ENCODE measurements at regions not wholly inside any gene's neighbourhood (a gene's known extent, or its start where the extent isn't known, plus 50 kb on each side); places are given as distances from the start of the nearest gene placed in this dataset.

DNA sequence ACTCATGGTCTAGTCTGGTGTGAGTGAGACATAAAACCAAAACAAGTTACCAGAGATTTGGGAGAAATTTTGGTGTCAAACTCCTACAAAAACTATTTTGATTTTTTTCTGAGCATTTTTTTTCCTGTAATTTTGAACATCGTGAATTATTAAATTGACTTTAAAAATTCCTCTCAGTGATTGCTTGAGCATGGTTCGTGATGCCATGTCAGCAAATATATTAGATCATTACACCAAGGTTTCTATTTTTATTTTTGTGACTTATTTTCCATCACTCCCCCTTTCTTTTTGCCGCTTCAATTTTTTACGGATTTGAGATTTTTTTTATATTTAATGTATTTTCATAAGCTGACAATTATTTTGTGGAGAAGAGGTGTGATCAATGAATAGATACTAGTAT is 613.9 kb upstream of the LRATD1 start:
- H3K27ac Mint-ChIP-seq = no peak overlapping the region
- TF ChIP-seq, protein P1, sequence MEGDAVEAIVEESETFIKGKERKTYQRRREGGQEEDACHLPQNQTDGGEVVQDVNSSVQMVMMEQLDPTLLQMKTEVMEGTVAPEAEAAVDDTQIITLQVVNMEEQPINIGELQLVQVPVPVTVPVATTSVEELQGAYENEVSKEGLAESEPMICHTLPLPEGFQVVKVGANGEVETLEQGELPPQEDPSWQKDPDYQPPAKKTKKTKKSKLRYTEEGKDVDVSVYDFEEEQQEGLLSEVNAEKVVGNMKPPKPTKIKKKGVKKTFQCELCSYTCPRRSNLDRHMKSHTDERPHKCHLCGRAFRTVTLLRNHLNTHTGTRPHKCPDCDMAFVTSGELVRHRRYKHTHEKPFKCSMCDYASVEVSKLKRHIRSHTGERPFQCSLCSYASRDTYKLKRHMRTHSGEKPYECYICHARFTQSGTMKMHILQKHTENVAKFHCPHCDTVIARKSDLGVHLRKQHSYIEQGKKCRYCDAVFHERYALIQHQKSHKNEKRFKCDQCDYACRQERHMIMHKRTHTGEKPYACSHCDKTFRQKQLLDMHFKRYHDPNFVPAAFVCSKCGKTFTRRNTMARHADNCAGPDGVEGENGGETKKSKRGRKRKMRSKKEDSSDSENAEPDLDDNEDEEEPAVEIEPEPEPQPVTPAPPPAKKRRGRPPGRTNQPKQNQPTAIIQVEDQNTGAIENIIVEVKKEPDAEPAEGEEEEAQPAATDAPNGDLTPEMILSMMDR (IDR thresholded peaks at IDR 0.05) = no peak
- no peaks in the 10 kb centered on the region for H3K36me3 Mint-ChIP-seq (ENCODE audit: low read depth)
- H3K27me3 Mint-ChIP-seq (ENCODE audit: insufficient read depth) = no peaks in the 10 kb centered on the region
- H3K4me1 Mint-ChIP-seq (ENCODE audit: low read depth) = no peaks in the 10 kb centered on the region
- H3K9me3 Mint-ChIP-seq = peaks cover 10% of the 10 kb centered on the region
- DNase-seq = no peak
- no peak overlapping the region for H3K4me3 Mint-ChIP-seq

DNA sequence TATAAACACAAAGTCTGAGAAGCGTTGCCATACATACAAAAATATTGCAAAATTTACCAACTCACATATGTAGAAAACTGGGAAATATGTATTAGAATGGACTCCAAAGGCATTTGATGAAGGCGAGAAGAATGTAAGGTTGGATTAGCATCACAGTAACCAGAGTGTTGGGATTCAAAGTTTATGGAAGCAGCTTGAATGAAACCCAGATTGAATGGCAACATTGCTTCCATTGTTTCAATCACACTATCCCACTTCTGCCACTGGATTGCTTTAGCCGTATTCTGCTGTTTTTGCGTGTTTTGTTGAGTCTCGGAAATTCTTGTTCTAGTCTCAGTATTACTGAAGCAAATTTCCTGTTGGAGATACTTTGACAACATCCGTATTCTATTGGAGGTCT is 609.0 kb upstream of the LRATD1 start:
- H3K27ac Mint-ChIP-seq = no peak overlapping the region
- no peak for DNase-seq
- no peak overlapping the region for H3K4me3 Mint-ChIP-seq
- no peaks in the 10 kb centered on the region for H3K36me3 Mint-ChIP-seq (ENCODE audit: low read depth)
- H3K4me1 Mint-ChIP-seq (ENCODE audit: low read depth) = no peaks in the 10 kb centered on the region
- peaks cover 4% of the 10 kb centered on the region for H3K9me3 Mint-ChIP-seq
- TF ChIP-seq, protein P1 (IDR thresholded peaks at IDR 0.05) = no peak
- H3K27me3 Mint-ChIP-seq (ENCODE audit: insufficient read depth) = no peaks in the 10 kb centered on the region

DNA sequence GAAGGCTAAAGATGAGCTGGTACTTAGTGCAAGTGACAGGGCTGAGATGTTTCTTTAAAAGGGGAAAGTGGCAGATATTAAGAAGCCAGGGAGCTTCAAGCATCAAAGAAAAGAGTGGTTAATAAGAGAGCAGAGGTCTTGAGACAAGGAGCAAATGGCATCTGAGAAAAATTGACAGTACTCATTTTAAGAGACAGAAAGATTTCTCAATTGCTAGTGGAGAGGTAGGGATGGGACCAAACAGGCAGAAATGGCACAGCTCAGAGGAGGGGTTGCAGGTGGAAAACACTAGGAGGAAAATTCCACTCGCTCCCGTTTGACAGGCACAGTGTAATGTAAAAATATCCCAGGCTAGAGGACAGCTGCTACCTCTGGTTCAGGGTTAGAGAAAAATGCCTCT is 593.4 kb upstream of the LRATD1 start:
- H3K27me3 Mint-ChIP-seq (ENCODE audit: insufficient read depth) = no peaks in the 10 kb centered on the region
- no peaks in the 10 kb centered on the region for H3K36me3 Mint-ChIP-seq (ENCODE audit: low read depth)
- no peaks in the 10 kb centered on the region for H3K4me1 Mint-ChIP-seq (ENCODE audit: low read depth)
- DNase-seq = no peak
- H3K9me3 Mint-ChIP-seq = peaks cover 17% of the 10 kb centered on the region
- no peak overlapping the region for H3K4me3 Mint-ChIP-seq
- no peak overlapping the region for H3K27ac Mint-ChIP-seq
- TF ChIP-seq, protein P1 (IDR thresholded peaks at IDR 0.05) = no peak

DNA sequence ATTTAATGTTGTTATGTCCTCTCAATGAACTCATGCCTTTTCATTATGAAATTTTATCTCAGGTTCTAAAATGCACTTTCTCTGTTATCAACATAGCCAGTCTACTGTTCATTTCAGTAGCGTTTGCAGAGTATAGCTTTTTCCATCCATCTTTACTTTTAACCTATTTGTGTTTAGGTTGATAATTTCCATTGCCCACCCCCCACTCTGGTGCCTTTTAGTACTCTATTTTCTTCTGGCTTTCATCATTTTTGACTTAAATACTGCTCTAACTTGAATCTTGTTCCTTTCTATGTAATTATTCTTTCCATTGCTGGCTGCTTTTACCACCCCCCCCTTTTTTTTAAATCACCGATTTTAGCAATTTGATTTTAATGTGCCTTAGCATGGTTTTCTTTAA is 585.0 kb upstream of the LRATD1 start:
- TF ChIP-seq, protein P1 (IDR thresholded peaks at IDR 0.05) = no peak
- H3K4me3 Mint-ChIP-seq = no peak overlapping the region
- H3K27me3 Mint-ChIP-seq (ENCODE audit: insufficient read depth) = no peaks in the 10 kb centered on the region
- no peaks in the 10 kb centered on the region for H3K36me3 Mint-ChIP-seq (ENCODE audit: low read depth)
- no peak for DNase-seq
- no peak overlapping the region for H3K27ac Mint-ChIP-seq
- H3K9me3 Mint-ChIP-seq = peaks cover 22% of the 10 kb centered on the region
- H3K4me1 Mint-ChIP-seq (ENCODE audit: low read depth) = no peaks in the 10 kb centered on the region

DNA sequence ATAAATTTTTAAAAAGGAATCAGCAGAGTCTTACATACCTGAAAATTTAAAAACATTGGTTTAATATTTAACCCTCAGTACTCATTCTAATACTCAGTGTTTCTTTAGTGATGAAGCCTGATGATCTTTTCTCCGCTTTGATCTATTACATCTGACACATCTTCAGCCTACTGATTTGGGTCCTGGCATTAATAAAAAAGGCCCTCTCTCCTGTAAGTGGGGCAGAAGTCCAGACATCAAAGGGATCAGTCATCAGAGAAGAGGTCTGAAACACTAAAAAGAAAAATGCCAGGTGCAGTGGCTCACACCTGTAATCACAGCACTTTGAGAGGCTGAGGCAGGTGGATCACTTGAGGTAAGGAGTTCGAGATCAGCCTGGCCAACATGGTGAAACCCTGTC is 581.1 kb upstream of the LRATD1 start:
- H3K27me3 Mint-ChIP-seq (ENCODE audit: insufficient read depth) = no peaks in the 10 kb centered on the region
- peaks cover 36% of the 10 kb centered on the region for H3K9me3 Mint-ChIP-seq
- no peak overlapping the region for H3K4me3 Mint-ChIP-seq
- H3K27ac Mint-ChIP-seq = no peak overlapping the region
- H3K36me3 Mint-ChIP-seq (ENCODE audit: low read depth) = no peaks in the 10 kb centered on the region
- DNase-seq = no peak
- no peaks in the 10 kb centered on the region for H3K4me1 Mint-ChIP-seq (ENCODE audit: low read depth)
- TF ChIP-seq, protein P1 (IDR thresholded peaks at IDR 0.05) = no peak

DNA sequence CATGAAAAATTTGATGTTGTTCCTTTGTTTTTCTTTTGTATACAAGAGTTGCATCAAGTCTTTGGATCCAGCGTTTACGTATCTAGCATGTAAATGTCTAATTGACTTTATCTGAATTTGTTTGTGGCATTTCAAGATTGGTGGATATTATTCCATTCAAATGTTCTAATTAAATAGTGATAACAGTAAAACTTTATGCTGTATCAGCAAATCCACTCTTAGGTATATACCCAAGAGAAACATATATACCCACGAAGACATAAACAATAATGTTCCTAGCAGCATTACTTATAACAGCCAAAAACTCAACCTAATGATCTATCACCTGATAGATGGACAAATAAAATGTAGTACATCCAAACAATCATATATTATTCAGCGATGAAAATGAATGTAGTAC is 579.4 kb upstream of the LRATD1 start:
- H3K36me3 Mint-ChIP-seq (ENCODE audit: low read depth) = no peaks in the 10 kb centered on the region

More for the DNA sequence above, 579.4 kb upstream of the LRATD1 start:
- Mint-ChIP-seq H3K9me3 (peaks cover 43% of the 10 kb centered on the region), H3K27ac (no peak overlapping the region), H3K4me3 (no peak overlapping the region), H3K4me1 (ENCODE audit: low read depth) (no peaks in the 10 kb centered on the region), H3K27me3 (ENCODE audit: insufficient read depth) (no peaks in the 10 kb centered on the region)
- DNase-seq = no peak
- TF ChIP-seq, protein P1 (IDR thresholded peaks at IDR 0.05) = no peak
